ENCODE measurements at regions not wholly inside any gene's neighbourhood (a gene's known extent, or its start where the extent isn't known, plus 50 kb on each side); places are given as distances from the start of the nearest gene placed in this dataset.

- H3K4me3 ChIP-seq (ENCODE audit: low read depth, low read length): no peak overlapping the region
- TF ChIP-seq, protein P1, sequence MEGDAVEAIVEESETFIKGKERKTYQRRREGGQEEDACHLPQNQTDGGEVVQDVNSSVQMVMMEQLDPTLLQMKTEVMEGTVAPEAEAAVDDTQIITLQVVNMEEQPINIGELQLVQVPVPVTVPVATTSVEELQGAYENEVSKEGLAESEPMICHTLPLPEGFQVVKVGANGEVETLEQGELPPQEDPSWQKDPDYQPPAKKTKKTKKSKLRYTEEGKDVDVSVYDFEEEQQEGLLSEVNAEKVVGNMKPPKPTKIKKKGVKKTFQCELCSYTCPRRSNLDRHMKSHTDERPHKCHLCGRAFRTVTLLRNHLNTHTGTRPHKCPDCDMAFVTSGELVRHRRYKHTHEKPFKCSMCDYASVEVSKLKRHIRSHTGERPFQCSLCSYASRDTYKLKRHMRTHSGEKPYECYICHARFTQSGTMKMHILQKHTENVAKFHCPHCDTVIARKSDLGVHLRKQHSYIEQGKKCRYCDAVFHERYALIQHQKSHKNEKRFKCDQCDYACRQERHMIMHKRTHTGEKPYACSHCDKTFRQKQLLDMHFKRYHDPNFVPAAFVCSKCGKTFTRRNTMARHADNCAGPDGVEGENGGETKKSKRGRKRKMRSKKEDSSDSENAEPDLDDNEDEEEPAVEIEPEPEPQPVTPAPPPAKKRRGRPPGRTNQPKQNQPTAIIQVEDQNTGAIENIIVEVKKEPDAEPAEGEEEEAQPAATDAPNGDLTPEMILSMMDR (IDR thresholded peaks at IDR 0.05; ENCODE audit: insufficient read depth, low read depth, low read length): no peak
- no peak for DNase-seq (ENCODE audit: low read depth)
Observed at GRCh38 chr4:63678358-63678931, 730.8 kb downstream of the TECRL start.

DNA sequence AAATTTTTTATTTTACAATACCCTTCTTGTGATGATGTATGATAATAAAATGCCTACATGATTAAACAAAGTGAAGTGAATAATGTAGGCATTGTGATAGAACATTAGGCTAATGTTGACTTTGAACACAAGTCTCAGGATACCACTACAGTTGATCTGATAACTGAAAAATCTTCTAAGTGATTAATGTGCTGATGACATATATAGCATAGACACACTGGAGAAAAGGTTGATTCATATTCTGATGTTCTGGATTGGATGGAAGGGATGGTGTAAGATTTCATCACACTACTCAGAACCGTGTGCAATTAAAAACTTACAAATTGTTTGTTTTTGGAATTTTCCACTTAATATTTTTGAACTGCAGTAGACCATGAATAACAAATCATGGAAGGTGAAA lies 738.5 kb downstream of the TECRL start:
- no peak overlapping the region for H3K4me3 ChIP-seq (ENCODE audit: low read depth, low read length)
- DNase-seq (ENCODE audit: low read depth): no peak
- TF ChIP-seq, protein P1 (IDR thresholded peaks at IDR 0.05; ENCODE audit: insufficient read depth, low read depth, low read length): no peak

DNA sequence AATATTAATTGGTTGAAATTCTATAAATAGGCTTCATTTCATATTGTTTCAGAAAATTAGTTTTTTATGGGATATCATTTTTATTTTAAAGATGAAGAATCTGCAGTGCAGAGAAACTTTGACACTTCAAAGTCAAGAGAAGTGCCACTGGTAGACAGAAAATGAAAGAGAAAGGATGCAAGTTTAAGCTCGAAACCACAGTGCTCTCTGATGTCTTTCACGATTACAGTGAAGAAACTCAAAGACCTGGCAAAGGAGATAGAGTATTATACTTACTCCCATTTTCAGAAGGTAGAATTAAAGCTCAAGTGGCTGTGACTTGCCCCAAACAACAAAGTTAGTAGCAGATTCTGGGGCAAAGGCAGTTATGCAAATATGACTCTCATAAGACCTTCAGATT lies 745.4 kb downstream of the TECRL start:
- TF ChIP-seq, protein P1 (IDR thresholded peaks at IDR 0.05; ENCODE audit: insufficient read depth, low read depth, low read length): no peak
- no peak for DNase-seq (ENCODE audit: low read depth)
- H3K4me3 ChIP-seq (ENCODE audit: low read depth, low read length): no peak overlapping the region

GRCh38 chr4:63644396-63644795 lies 764.9 kb downstream of the TECRL start:
- H3K4me3 ChIP-seq (ENCODE audit: low read depth, low read length): no peak overlapping the region
- TF ChIP-seq, protein P1 (IDR thresholded peaks at IDR 0.05; ENCODE audit: insufficient read depth, low read depth, low read length): no peak
- DNase-seq (ENCODE audit: low read depth): no peak

DNA sequence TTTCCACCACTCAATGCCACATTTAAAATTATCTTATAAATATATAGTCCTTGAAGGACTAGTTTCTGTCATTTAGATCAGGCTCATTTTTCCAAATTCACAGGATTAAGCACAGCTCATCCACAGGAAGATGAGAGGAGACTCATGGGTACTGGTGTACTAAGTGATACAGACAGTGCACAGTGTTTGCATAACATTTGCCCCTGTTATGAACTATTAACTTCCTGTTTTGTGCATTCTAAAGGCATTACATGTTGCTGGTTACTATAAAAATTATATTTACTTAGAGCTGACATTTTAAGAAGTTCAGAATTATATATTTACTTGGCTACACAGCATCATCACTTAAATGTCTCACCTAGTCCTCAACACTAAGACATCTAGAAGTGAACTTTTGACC lies 772.0 kb downstream of the TECRL start:
- TF ChIP-seq, protein P1 (IDR thresholded peaks at IDR 0.05; ENCODE audit: insufficient read depth, low read depth, low read length): no peak

DNA sequence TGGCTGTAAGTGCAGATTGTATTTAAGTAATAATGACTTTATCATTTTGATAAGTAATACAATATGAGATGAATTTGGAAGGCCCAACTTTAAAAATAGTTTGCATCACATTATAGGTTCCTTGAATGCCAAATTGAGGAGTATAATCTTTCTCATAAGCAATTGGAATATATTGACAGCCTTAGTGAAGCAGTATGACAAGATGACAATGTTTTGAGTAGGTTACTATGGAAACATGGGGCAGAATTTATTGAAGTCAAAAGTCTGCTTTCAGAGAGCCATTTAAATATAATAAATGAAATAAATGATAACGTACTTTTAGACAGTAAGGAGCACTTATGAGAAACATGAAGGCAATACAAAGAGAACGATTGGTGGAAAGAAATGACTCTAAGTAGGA lies 776.4 kb downstream of the TECRL start:
- no peak for DNase-seq (ENCODE audit: low read depth)
- TF ChIP-seq, protein P1 (IDR thresholded peaks at IDR 0.05; ENCODE audit: insufficient read depth, low read depth, low read length): no peak
- H3K4me3 ChIP-seq (ENCODE audit: low read depth, low read length): no peak overlapping the region

More for the DNA sequence above, 772.0 kb downstream of the TECRL start:
- H3K4me3 ChIP-seq (ENCODE audit: low read depth, low read length): no peak overlapping the region
- DNase-seq (ENCODE audit: low read depth): no peak

DNA sequence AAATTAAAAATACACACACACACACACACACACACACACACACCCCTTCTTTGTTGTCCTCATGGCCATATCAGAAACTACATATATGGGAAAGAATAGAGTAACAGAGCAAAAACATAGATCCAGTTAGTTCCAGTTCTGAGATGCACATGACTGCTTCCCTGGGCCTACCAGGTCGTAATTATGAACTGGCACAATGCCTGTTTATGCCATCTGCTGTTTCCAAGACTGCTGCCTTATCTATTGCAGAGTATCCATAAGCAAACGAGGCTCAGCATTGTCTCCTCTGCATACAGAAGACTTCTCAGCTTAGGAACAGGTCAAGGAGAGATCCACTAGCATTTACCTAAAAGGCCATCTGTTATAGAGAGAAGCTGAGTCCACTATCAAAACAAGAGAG lies 789.0 kb downstream of the TECRL start:
- no peak overlapping the region for H3K4me3 ChIP-seq (ENCODE audit: low read depth, low read length)
- TF ChIP-seq, protein P1 (IDR thresholded peaks at IDR 0.05; ENCODE audit: insufficient read depth, low read depth, low read length): no peak
- no peak for DNase-seq (ENCODE audit: low read depth)
